Heart left ventricle (tissue), 16 donors: ENCODE measurements at regions not wholly inside any gene's neighbourhood (a gene's known extent, or its start where the extent isn't known, plus 50 kb on each side); places are given as distances from the start of the nearest gene placed in this dataset.

Source experiments
- ATAC-seq, 4 donors: fragments of 200-7000 bp; cut with Tn5 transposase; one replicate each; pipeline ENCODE4 v1.9.1; 2020 to 2022; ENCODE audit warnings: moderate library complexity in 4 of 4, mild to moderate bottlenecking in 3 of 4, moderate number of reproducible peaks in 1 of 4
- DNase-seq, 5 donors: peaks; one replicate each; pipeline ENCODE4 v3.0.0-alpha.2; 2020
- H3K27ac ChIP-seq, 12 donors: fragments of 200-600 bp; sonication (generic) in 4 of 12; one replicate each; pipeline versions ENCODE4 v1.5.0 to v1.8.0; 2016 to 2022; ENCODE audit warnings: mild to moderate bottlenecking in 2 of 12
- H3K27me3 ChIP-seq, 9 donors: fragments of 200-600 bp; sonication (generic) in 2 of 9; one replicate each; pipeline versions ENCODE4 v1.5.1 to v1.8.0; 2016 to 2022; ENCODE audit warnings: mild to moderate bottlenecking in 3 of 9
- H3K36me3 ChIP-seq, 9 donors: fragments of 200-600 bp; sonication (generic) in 2 of 9; one replicate each; pipeline versions ENCODE4 v1.5.0 to v1.8.0; 2018 to 2022; ENCODE audit warnings: mild to moderate bottlenecking in 2 of 9
- H3K4me1 ChIP-seq, 12 donors: fragments of 200-600 bp; sonication (generic) in 4 of 12; one replicate each; pipeline versions ENCODE4 v1.5.0 to v1.8.0; 2016 to 2022; ENCODE audit warnings: mild to moderate bottlenecking in 3 of 12
- H3K4me3 ChIP-seq, 12 donors: fragments of 200-600 bp; sonication (generic) in 4 of 12; one replicate each; pipeline versions ENCODE4 v1.5.0 to v1.8.0; 2017 to 2022; ENCODE audit warnings: mild to moderate bottlenecking in 9 of 12, moderate library complexity in 4 of 12
- H3K9me3 ChIP-seq, 12 donors: fragments of 200-600 bp; sonication (generic) in 4 of 12; one replicate each; pipeline versions ENCODE4 v1.5.0 to v1.8.0; 2016 to 2022; ENCODE audit warnings: mild to moderate bottlenecking in 1 of 12
- POLR2A ChIP-seq, 2 donors: fragments of 450-650 bp; IDR thresholded peaks; one replicate each; pipeline ENCODE4 v1.6.1; 2017; ENCODE audit warnings: antibody characterized with exemption in 2 of 2, mild to moderate bottlenecking in 2 of 2, moderate library complexity in 2 of 2
- WGBS, 4 donors: extraction: QIAGEN DNeasy Blood & Tissue Kit in 2 of 4; methylation state at CpG; one replicate each; pipeline versions ENCODE4 v1.1.5 to v1.1.7; 2013 to 2018; 5-methylcytosine and 5-hydroxymethylcytosine counted together
- intact Hi-C, 10 donors: fragments of 100-400 bp; cut with DNase I; formaldehyde crosslinking; loops; one replicate each; pipeline versions ENCODE4 v1.11.1 to v1.14.2; 2022
- TF ChIP-seq, protein P1 (sequence below), 12 donors: fragments of 200-600 bp; sonication (generic) in 4 of 12; IDR thresholded peaks; one replicate each; pipeline versions ENCODE4 v1.5.0 to v1.8.0; 2018 to 2022; ENCODE audit warnings: antibody characterized with exemption in 12 of 12, mild to moderate bottlenecking in 5 of 12
- donor health status: ischemic (EF 13 %, LVEDD 7.1; RV severe dilation, severe dysfunction).
- donor health status: healthy with polysubstance abuse.
- donor health status: DM: no; HTN: yes; CAD: no.
- donor health status: DM: no; HTN: no; CAD: no.
- donor health status: ischemic (EF 25% LVEDD 6.9; RV normal size, moderate dysfunction).
- donor health status: ischemic (EF 25% LVEDD 5.7; RV mildly dilated, moderate dysfunction).
- donor health status: healthy.
- donor health status: DM: yes; HTN: yes; CAD: no.
- donor health status: ischemic (EF 35%, LVEDD 5.7; RV mildly dilated, moderate dysfunction).
- donor health status: nonischemic (EF 11% LVEDD 7.7; RV severe dilation, severe dysfunction).
- donor health status: DM: yes; HTN: yes; CAD: no.
- donor health status: PGD.
- donor health status: ischemic (EF 29% LVEDD 5.4; RV normal size, mild dysfunction).
- donor health status: nonischemic (EF 23%, LVEDD 6.1; RV moderate dilation, normal function).

DNA sequence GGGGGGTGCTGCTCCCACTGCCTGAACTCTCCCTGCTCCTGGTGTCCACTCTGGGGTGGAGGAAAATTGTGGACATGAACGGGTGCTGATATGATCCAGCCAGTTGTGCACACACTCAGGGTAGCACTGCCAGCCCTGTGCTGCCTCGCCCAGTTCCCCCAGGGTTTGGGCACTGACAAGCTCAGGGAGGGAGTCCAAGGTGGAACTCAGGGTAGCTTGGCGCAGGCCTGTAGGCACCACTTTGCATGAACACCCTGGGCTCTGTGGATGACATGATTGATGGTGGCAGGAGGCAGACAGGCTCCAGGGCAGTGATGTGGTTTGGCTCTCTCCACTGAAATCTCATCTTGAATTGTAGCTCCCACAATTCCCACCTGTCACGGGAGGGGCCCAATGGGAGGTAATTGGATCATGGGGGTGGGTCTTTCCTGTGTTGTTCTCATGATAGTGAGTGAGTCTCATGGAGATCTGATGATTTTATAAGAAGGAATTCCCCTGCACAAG, 572.0 kb upstream of the PABPC4L start:
- intact Hi-C loops = no loop called here
- Histone ChIP-seq H3K27me3 (no peaks in the 10 kb centered on the region), H3K4me1 (no peaks in the 10 kb centered on the region), H3K36me3 (no peaks in the 10 kb centered on the region), H3K27ac (no peak overlapping the region), H3K9me3 (peaks cover 0 to 7% (median 0%) of the 10 kb centered on the region in 12 donors), H3K4me3 (no peak overlapping the region)
- WGBS, 4 donors = 85 to 92% (median 89%) methylated on average over 4 of the region's 4 CpGs
- no peak for TF ChIP-seq POLR2A (IDR thresholded peaks at IDR 0.05)
- TF ChIP-seq, protein P1, sequence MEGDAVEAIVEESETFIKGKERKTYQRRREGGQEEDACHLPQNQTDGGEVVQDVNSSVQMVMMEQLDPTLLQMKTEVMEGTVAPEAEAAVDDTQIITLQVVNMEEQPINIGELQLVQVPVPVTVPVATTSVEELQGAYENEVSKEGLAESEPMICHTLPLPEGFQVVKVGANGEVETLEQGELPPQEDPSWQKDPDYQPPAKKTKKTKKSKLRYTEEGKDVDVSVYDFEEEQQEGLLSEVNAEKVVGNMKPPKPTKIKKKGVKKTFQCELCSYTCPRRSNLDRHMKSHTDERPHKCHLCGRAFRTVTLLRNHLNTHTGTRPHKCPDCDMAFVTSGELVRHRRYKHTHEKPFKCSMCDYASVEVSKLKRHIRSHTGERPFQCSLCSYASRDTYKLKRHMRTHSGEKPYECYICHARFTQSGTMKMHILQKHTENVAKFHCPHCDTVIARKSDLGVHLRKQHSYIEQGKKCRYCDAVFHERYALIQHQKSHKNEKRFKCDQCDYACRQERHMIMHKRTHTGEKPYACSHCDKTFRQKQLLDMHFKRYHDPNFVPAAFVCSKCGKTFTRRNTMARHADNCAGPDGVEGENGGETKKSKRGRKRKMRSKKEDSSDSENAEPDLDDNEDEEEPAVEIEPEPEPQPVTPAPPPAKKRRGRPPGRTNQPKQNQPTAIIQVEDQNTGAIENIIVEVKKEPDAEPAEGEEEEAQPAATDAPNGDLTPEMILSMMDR (IDR thresholded peaks at IDR 0.05) = no peak
- ATAC-seq (no peak), DNase-seq (no peak)

DNA sequence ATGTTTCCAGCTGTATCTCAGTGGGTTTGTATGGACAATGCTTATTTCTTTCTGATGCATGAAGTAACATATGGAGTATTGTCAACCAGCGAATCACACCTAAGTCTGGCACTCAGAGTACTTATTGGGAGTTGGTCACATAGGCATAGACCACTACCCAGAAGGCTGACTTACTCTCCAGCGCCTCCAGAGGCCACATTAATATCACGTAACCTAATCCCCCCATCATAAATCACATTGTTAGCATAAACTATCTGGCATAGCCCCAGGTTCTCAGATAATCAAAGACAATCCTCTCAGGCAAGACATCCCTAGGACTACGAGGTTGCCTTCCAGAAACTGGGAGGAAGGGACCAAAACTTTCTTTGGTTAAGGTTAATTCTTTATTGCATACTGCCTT, 560.5 kb upstream of the PABPC4L start:
- Histone ChIP-seq H3K27ac (no peak overlapping the region), H3K4me3 (no peak overlapping the region), H3K36me3 (no peaks in the 10 kb centered on the region), H3K9me3 (no peaks in the 10 kb centered on the region), H3K27me3 (no peaks in the 10 kb centered on the region), H3K4me1 (no peaks in the 10 kb centered on the region)
- DNase-seq (no peak), ATAC-seq (no peak)
- intact Hi-C loops = no loop called here
- WGBS, 4 donors = 61 to 76% (median 74%) methylated on average over 4 of the region's 4 CpGs
- TF ChIP-seq, protein P1 (IDR thresholded peaks at IDR 0.05) = no peak
- no peak for TF ChIP-seq POLR2A (IDR thresholded peaks at IDR 0.05)

DNA sequence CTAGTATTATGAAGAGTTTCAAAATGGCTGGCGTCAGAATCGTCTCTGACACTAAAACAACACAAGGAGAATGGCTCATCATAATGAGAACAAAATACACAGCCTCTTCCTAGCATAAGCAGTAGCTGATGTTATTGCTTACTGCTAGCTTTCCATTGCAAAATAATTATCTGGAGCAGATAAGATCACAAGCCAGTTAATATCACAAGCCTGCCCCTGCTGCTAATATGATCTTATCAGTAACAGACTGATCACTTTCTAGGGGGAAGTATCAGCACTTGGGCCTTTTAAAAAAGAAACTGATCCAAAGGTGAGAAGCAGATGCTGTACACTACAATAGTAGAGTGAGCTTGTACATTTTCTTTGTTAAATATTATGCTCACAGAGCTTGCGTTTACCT, 554.8 kb upstream of the PABPC4L start:
- TF ChIP-seq, protein P1 (IDR thresholded peaks at IDR 0.05) = no peak
- TF ChIP-seq POLR2A (IDR thresholded peaks at IDR 0.05) = no peak
- ATAC-seq (no peak), DNase-seq (no peak)
- Histone ChIP-seq H3K4me3 (no peak overlapping the region), H3K4me1 (no peaks in the 10 kb centered on the region), H3K27me3 (no peaks in the 10 kb centered on the region), H3K9me3 (no peaks in the 10 kb centered on the region), H3K27ac (no peak overlapping the region), H3K36me3 (no peaks in the 10 kb centered on the region)
- WGBS, 4 donors = 74 to 92% (median 88%) methylated on average over 3 of the region's 3 CpGs
- intact Hi-C loops = no loop called here

DNA sequence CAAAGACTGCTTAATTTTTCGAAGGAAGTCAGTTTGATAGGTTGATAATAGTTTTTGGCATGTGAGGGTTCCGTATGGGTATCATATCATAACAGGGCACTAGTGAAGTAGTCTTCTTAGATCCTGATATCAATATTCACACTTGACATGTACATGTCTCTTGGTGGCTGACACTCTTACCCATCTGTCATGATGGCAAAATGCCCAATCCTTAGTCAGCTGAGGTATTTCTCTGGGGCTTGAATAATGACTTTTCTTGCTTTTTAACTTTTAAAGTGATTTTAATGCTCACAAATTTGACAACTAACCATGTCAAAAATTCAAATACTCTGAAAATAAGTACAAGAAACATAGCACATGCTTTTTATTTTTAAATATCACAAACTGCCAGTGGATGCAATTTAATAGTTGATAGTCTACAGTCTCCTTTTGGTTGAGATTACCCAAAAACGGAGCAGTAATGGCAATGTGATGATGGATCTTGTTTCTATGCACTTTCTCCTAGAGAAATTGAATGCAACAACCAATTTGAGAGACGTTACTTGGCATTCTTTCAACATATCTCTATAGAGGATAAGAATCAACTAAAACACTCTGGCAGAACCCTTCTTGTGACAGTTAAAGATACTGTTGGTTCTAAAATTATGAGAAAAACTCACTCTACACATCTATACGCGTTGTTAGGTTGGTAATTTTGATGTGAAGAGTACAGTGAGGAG, 552.9 kb upstream of the PABPC4L start:
- TF ChIP-seq, protein P1 (IDR thresholded peaks at IDR 0.05) = no peak
- TF ChIP-seq POLR2A (IDR thresholded peaks at IDR 0.05) = no peak
- H3K27ac ChIP-seq = no peak overlapping the region
- no peaks in the 10 kb centered on the region for H3K9me3 ChIP-seq
- H3K36me3 ChIP-seq = no peaks in the 10 kb centered on the region
- DNase-seq (no peak), ATAC-seq (no peak)
- H3K4me1 ChIP-seq = no peaks in the 10 kb centered on the region
- WGBS, 4 donors = 53 to 58% (median 55%) methylated on average over 6 of the region's 6 CpGs
- intact Hi-C loops = no loop called here
- no peaks in the 10 kb centered on the region for H3K27me3 ChIP-seq
- H3K4me3 ChIP-seq = no peak overlapping the region
